H9 (cell line): ENCODE measurements at regions not wholly inside any gene's neighbourhood (a gene's known extent, or its start where the extent isn't known, plus 50 kb on each side); places are given as distances from the start of the nearest gene placed in this dataset.

Experiments
- DNase-seq: peaks from one replicate; pipeline ENCODE4 v3.0.0-alpha.2; 2017
- H2AFZ ChIP-seq: one replicate; pipeline ENCODE4 v1.6.1; 2013; ENCODE audit warnings: mild to moderate bottlenecking, low read length, control low read depth, moderate library complexity
- H2AK5ac ChIP-seq: 2 replicates; pipeline ENCODE4 v1.6.1; 2013; ENCODE audit warnings: low read length, control low read depth, mixed read lengths; ENCODE audit not compliant: insufficient read length
- H2BK120ac ChIP-seq: one replicate; pipeline ENCODE4 v1.6.1; 2013; ENCODE audit warnings: low read depth, mild to moderate bottlenecking, low read length, control low read depth, inconsistent platforms; ENCODE audit not compliant: poor library complexity, severe bottlenecking
- H2BK12ac ChIP-seq: 2 replicates; pipeline ENCODE4 v1.6.1; 2013; ENCODE audit warnings: low read length, control low read depth, mixed read lengths, low read depth; ENCODE audit not compliant: insufficient read length
- H2BK15ac ChIP-seq: 2 replicates; pipeline ENCODE4 v1.6.1; 2013; ENCODE audit warnings: low read depth, low read length, control low read depth
- H2BK20ac ChIP-seq: one replicate; pipeline ENCODE4 v1.6.1; 2013; ENCODE audit warnings: low read depth, mild to moderate bottlenecking, low read length, control low read depth, inconsistent platforms; ENCODE audit not compliant: poor library complexity, severe bottlenecking
- H2BK5ac ChIP-seq: 2 replicates; pipeline ENCODE4 v1.6.1; 2013; ENCODE audit warnings: low read length, control low read depth, mixed read lengths; ENCODE audit not compliant: insufficient read length
- H3K14ac ChIP-seq: 2 replicates; pipeline ENCODE4 v1.6.1; 2013; ENCODE audit warnings: low read length, control low read depth; ENCODE audit not compliant: insufficient read depth
- H3K18ac ChIP-seq: 2 replicates; pipeline ENCODE4 v1.6.1; 2013; ENCODE audit warnings: low read depth, mild to moderate bottlenecking, mixed read lengths, low read length, control low read depth; ENCODE audit not compliant: insufficient read length
- H3K23ac ChIP-seq: 2 replicates; pipeline ENCODE4 v1.6.1; 2013; ENCODE audit warnings: low read length, control low read depth, mixed read lengths, low read depth; ENCODE audit not compliant: insufficient read length
- H3K23me2 ChIP-seq: 2 replicates; pipeline ENCODE4 v1.6.1; 2013; ENCODE audit warnings: low read depth, mild to moderate bottlenecking, mixed read lengths, low read length, control low read depth; ENCODE audit not compliant: insufficient read length, poor library complexity, severe bottlenecking
- H3K27ac ChIP-seq: 2 replicates; pipeline ENCODE4 v1.5.1; 2013; ENCODE audit warnings: low read length, control low read depth, mixed read lengths, low read depth; ENCODE audit not compliant: insufficient read length
- H3K27me3 ChIP-seq: 2 replicates; pipeline ENCODE4 v1.6.1; 2013; ENCODE audit warnings: low read length, control low read depth, inconsistent platforms; ENCODE audit not compliant: insufficient read depth
- H3K4ac ChIP-seq: 2 replicates; pipeline ENCODE4 v1.6.1; 2013; ENCODE audit warnings: low read depth, mild to moderate bottlenecking, control low read depth, inconsistent platforms, low read length, moderate library complexity
- H3K4me1 ChIP-seq: 2 replicates; pipeline ENCODE4 v1.6.1; 2013; ENCODE audit warnings: low read length, control low read depth, inconsistent platforms; ENCODE audit not compliant: insufficient read depth
- H3K4me2 ChIP-seq: 2 replicates; pipeline ENCODE4 v1.6.1; 2013; ENCODE audit warnings: low read length, control low read depth, mixed read lengths; ENCODE audit not compliant: insufficient read length, insufficient read depth
- H3K56ac ChIP-seq: 2 replicates; pipeline ENCODE4 v1.6.1; 2013; ENCODE audit warnings: low read depth, mild to moderate bottlenecking, mixed read lengths, low read length, control low read depth; ENCODE audit not compliant: insufficient read length
- H3K79me1 ChIP-seq: 2 replicates; pipeline ENCODE4 v1.6.1; 2013; ENCODE audit warnings: low read depth, mild to moderate bottlenecking, moderate library complexity, low read length, control low read depth, inconsistent platforms; ENCODE audit not compliant: insufficient read depth, poor library complexity, severe bottlenecking
- H3K79me2 ChIP-seq: 2 replicates; pipeline ENCODE4 v1.6.1; 2013; ENCODE audit warnings: low read length, control low read depth, inconsistent platforms; ENCODE audit not compliant: insufficient read depth
- H3K9ac ChIP-seq: 2 replicates; pipeline ENCODE4 v1.6.1; 2013; ENCODE audit warnings: low read length, control low read depth, mixed read lengths; ENCODE audit not compliant: insufficient read length; ENCODE audit errors: extremely low read depth
- H3K9me3 ChIP-seq: one replicate; pipeline ENCODE4 v1.6.1; 2013; ENCODE audit warnings: low read depth, low read length, inconsistent platforms; ENCODE audit not compliant: control insufficient read depth
- H3T11ph ChIP-seq: one replicate; pipeline ENCODE4 v1.6.1; 2013; ENCODE audit warnings: mild to moderate bottlenecking, low read length, control low read depth, inconsistent platforms
- H4K20me1 ChIP-seq: one replicate; pipeline ENCODE4 v1.6.1; 2013; ENCODE audit not compliant: control insufficient read depth, insufficient read length, insufficient read depth
- H4K5ac ChIP-seq: 2 replicates; pipeline ENCODE4 v1.6.1; 2013; ENCODE audit warnings: low read depth, mild to moderate bottlenecking, mixed read lengths, low read length, control low read depth; ENCODE audit not compliant: insufficient read length
- H4K8ac ChIP-seq: replicated peaks from 2 replicates; pipeline ENCODE4 v1.6.1; 2013; ENCODE audit warnings: low read length, control low read depth, mixed read lengths, low read depth; ENCODE audit not compliant: insufficient read length
- H4K91ac ChIP-seq: 2 replicates; pipeline ENCODE4 v1.6.1; 2013; ENCODE audit warnings: low read depth, mild to moderate bottlenecking, moderate library complexity, mixed read lengths, low read length, control low read depth; ENCODE audit not compliant: insufficient read length
- H3K27ac Mint-ChIP-seq, 3 experiments: 2 replicates in 2 of 3; 3 replicates in 1 of 3; pipeline ENCODE4 v1.8.0; 2020 to 2021; ENCODE audit warnings: mixed read lengths in 3 of 3, mild to moderate bottlenecking in 1 of 3, moderate library complexity in 1 of 3
- H3K27me3 Mint-ChIP-seq: 2 replicates; pipeline ENCODE4 v1.8.0; 2021; ENCODE audit warnings: low read depth, mild to moderate bottlenecking, moderate library complexity, mixed read lengths
- H3K36me3 Mint-ChIP-seq, 3 experiments: 2 replicates in 2 of 3; 3 replicates in 1 of 3; pipeline ENCODE4 v1.8.0; 2020 to 2021; ENCODE audit warnings: low read depth in 3 of 3, mixed read lengths in 3 of 3; ENCODE audit not compliant: insufficient read depth in 1 of 3
- H3K4me1 Mint-ChIP-seq, 2 experiments: 2 replicates each; pipeline ENCODE4 v1.8.0; 2020; ENCODE audit warnings: mixed read lengths in 2 of 2
- H3K4me3 Mint-ChIP-seq, 2 experiments: 2 replicates in 1 of 2; 3 replicates in 1 of 2; pipeline ENCODE4 v1.8.0; 2020 to 2021; ENCODE audit warnings: mild to moderate bottlenecking in 2 of 2, mixed read lengths in 2 of 2, moderate library complexity in 1 of 2
- H3K9me3 Mint-ChIP-seq, 2 experiments: 2 replicates in 1 of 2; 3 replicates in 1 of 2; pipeline ENCODE4 v1.8.0; 2020; ENCODE audit warnings: mild to moderate bottlenecking in 2 of 2, mixed read lengths in 2 of 2, moderate library complexity in 1 of 2
- WGBS: extraction: QIAGEN DNeasy Blood & Tissue Kit; methylation state at CpG from one replicate; pipeline ENCODE4 v1.1.7; 2013; ENCODE audit warnings: missing lambda C conversion rate, low lambda C conversion rate, mixed read lengths; ENCODE audit not compliant: insufficient read length; ENCODE audit errors: extremely low coverage; 5-methylcytosine and 5-hydroxymethylcytosine counted together
- TF ChIP-seq, protein P1 (sequence below): fragments of 200-600 bp; sonication (generic); conservative IDR thresholded peaks from 3 replicates; pipeline ENCODE4 v1.8.0; 2021; ENCODE audit warnings: antibody characterized with exemption, mild to moderate bottlenecking

DNA sequence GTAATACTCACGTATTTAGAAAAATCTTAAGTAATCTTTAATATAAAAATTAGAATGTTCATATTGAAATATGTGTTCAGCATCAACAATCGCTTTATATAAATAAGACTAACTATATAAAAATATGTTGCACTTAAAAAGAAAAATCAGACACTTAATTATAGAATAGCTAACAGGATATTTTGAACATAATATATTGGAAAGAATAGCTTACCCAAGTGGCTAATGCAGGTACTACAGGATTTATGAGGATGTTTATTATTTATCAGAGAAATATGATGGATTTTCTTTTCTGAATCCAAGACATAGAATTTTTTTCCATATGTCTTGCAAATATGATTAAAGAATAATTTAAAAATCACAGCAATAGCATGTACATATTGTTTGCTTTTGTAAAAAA is 567.9 kb upstream of the GBE1 start:
- no CpG with 5 or more reads among the region's 2 CpGs for WGBS
- TF ChIP-seq, protein P1, sequence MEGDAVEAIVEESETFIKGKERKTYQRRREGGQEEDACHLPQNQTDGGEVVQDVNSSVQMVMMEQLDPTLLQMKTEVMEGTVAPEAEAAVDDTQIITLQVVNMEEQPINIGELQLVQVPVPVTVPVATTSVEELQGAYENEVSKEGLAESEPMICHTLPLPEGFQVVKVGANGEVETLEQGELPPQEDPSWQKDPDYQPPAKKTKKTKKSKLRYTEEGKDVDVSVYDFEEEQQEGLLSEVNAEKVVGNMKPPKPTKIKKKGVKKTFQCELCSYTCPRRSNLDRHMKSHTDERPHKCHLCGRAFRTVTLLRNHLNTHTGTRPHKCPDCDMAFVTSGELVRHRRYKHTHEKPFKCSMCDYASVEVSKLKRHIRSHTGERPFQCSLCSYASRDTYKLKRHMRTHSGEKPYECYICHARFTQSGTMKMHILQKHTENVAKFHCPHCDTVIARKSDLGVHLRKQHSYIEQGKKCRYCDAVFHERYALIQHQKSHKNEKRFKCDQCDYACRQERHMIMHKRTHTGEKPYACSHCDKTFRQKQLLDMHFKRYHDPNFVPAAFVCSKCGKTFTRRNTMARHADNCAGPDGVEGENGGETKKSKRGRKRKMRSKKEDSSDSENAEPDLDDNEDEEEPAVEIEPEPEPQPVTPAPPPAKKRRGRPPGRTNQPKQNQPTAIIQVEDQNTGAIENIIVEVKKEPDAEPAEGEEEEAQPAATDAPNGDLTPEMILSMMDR, result peak; percentile 60
- no peaks in the 10 kb centered on the region for H3K9me3 ChIP-seq
- H3K27ac ChIP-seq, result no peak overlapping the region
- H3K79me2 ChIP-seq, result no peaks in the 10 kb centered on the region
- H3K14ac ChIP-seq, result no peak overlapping the region
- H4K20me1 ChIP-seq, result no peaks in the 10 kb centered on the region
- Mint-ChIP-seq H3K36me3 (peaks cover 0 to 3% (median 0%) of the 10 kb centered on the region in 3 experiments; a peak in 2 of 7 replicates), H3K4me1 (0 out of 4 replicates have a peak, but pooled peaks cover 0 to 3% of the 10 kb centered on the region in 2 experiments), H3K4me3 (no peak overlapping the region), H3K9me3 (no peaks in the 10 kb centered on the region), H3K27ac (no peak overlapping the region), H3K27me3 (no peaks in the 10 kb centered on the region)
- no peak overlapping the region for H3K18ac ChIP-seq
- H3T11ph ChIP-seq, result no peak overlapping the region
- no peak overlapping the region for H3K9ac ChIP-seq
- H3K27me3 ChIP-seq, result no peaks in the 10 kb centered on the region
- H4K5ac ChIP-seq, result no peak overlapping the region
- no peak for DNase-seq
- no peak overlapping the region for H2BK15ac ChIP-seq
- no peak overlapping the region for H2AK5ac ChIP-seq
- H2BK12ac ChIP-seq, result no peak overlapping the region
- H3K23me2 ChIP-seq, result no peaks in the 10 kb centered on the region
- no peak overlapping the region for H4K91ac ChIP-seq
- no peak overlapping the region for H4K8ac ChIP-seq
- no peak overlapping the region for H2BK20ac ChIP-seq
- no peak overlapping the region for H2BK5ac ChIP-seq
- no peaks in the 10 kb centered on the region for H3K4me1 ChIP-seq
- no peak overlapping the region for H3K56ac ChIP-seq
- no peak overlapping the region for H2AFZ ChIP-seq
- no peak overlapping the region for H2BK120ac ChIP-seq
- H3K23ac ChIP-seq, result no peak overlapping the region
- no peak overlapping the region for H3K4me2 ChIP-seq
- H3K79me1 ChIP-seq, result no peaks in the 10 kb centered on the region
- H3K4ac ChIP-seq, result no peak overlapping the region
